ENCODE measurements at regions not wholly inside any gene's neighbourhood (a gene's known extent, or its start where the extent isn't known, plus 50 kb on each side); places are given as distances from the start of the nearest gene placed in this dataset.

DNA sequence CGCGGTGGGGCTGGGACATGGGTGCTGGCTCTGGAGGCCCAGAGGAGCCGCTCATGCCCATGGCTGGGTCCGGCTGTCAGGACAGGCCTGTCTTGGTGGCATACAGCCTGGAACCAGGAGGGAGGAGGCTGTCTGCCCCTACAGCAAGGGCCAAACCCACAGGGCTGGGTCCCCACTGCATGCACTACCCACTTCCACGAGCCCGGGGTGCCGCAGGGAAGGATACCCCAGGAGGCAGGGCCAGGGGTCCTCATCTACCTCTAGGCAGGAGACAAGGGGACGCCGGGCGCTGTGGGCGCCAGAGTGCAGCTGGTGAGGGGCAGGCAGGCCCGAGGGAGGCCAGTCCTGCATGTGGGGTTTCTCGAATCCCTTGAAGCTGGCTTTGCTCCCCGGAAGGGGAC lies 95.1 kb upstream of the GPC1 start:
- TF ChIP-seq, protein P1, sequence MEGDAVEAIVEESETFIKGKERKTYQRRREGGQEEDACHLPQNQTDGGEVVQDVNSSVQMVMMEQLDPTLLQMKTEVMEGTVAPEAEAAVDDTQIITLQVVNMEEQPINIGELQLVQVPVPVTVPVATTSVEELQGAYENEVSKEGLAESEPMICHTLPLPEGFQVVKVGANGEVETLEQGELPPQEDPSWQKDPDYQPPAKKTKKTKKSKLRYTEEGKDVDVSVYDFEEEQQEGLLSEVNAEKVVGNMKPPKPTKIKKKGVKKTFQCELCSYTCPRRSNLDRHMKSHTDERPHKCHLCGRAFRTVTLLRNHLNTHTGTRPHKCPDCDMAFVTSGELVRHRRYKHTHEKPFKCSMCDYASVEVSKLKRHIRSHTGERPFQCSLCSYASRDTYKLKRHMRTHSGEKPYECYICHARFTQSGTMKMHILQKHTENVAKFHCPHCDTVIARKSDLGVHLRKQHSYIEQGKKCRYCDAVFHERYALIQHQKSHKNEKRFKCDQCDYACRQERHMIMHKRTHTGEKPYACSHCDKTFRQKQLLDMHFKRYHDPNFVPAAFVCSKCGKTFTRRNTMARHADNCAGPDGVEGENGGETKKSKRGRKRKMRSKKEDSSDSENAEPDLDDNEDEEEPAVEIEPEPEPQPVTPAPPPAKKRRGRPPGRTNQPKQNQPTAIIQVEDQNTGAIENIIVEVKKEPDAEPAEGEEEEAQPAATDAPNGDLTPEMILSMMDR (IDR thresholded peaks at IDR 0.05; ENCODE audit: extremely low read depth, insufficient read depth, missing control alignments): no peak
- DNase-seq (ENCODE audit: low spot score): no peak
- in situ Hi-C loops (cut with MboI; ENCODE audit: low pct_unique_long_range_greater_than_20kb, low sequenced_read_pairs, unreplicated experiment): no loop called here

- in situ Hi-C loops (cut with MboI; ENCODE audit: low pct_unique_long_range_greater_than_20kb, low sequenced_read_pairs, unreplicated experiment): no loop called here
- TF ChIP-seq, protein P1 (IDR thresholded peaks at IDR 0.05; ENCODE audit: extremely low read depth, insufficient read depth, missing control alignments): no peak
- no peak for DNase-seq (ENCODE audit: low spot score)
These were observed 94.4 kb upstream of the GPC1 start for GRCh38 chr2:240341064-240341463.

DNA sequence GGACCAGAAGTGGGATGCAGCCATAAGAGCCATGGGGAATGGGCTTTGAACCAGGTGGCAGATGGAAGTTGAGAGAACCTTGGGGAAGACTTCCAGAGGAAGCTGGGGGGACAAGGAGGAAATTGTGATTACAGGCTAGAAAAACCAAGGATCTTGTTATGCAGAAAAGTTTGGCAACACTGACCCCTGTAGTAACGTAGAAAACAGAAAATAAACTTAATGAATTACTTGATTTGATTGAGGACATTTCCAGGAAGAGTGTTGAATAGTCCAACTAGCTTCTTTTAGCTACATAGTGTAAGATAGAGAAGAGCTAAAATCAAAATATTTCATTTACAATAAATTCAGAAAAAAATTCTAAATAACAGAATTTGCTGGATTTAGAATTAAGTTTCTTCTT lies 91.9 kb upstream of the GPC1 start:
- TF ChIP-seq, protein P1 (IDR thresholded peaks at IDR 0.05; ENCODE audit: extremely low read depth, insufficient read depth, missing control alignments): no peak
- in situ Hi-C loops (cut with MboI; ENCODE audit: low pct_unique_long_range_greater_than_20kb, low sequenced_read_pairs, unreplicated experiment): no loop called here
- DNase-seq (ENCODE audit: low spot score): no peak

DNA sequence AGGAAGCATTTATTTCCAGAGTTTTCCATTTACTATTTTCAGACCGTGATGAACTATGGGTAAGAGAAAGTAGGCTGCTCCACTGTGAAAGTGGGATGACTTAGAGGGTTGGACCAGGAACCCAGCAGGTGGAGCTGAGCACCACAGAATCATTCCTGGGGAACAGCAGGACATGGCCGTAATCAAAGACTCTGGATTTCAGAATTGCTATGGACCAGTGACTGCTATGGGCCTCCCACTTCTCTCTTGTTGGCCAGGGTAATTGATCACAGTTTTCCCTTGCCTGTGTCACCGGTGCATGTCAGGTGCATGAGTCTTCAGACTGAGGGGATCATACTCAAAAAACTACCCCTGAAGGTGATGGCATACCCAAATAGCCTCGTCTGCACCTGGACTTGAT lies 90.6 kb upstream of the GPC1 start:
- TF ChIP-seq, protein P1 (IDR thresholded peaks at IDR 0.05; ENCODE audit: extremely low read depth, insufficient read depth, missing control alignments): no peak
- DNase-seq (ENCODE audit: low spot score): no peak
- in situ Hi-C loops (cut with MboI; ENCODE audit: low pct_unique_long_range_greater_than_20kb, low sequenced_read_pairs, unreplicated experiment): no loop called here

DNA sequence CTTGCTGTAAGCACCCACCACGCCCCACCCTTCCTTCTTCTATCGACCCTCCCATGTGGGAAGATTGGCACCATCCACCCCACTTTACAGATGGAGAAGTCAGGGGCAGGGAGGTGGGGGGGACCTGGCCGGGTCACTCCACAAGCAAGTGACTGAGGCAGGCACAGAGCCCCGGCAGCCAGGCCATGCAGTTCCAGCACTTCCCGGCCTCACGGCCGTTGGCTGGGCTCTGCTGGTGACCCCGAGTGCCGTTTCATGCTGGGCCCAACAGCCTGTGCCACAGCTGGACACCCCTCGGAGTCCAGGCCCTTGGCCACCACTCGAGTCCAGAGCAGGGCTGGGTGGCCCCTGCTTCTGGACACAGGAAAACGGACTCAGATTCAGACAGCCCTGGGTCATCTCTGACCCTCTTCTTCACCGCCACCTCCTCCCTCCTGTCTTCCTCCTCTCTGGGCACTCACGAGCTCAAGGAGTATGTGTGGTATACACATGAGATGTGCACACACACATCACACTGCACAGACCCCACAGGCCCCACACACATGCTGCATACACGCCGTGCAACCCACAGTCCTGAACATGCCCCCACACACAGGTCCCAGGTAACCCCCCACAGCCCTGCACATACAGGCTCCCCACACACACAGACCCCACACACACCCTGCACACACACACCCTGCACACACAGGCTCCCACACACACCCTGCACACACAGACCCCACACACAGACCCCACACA lies 89.3 kb upstream of the GPC1 start:
- TF ChIP-seq, protein P1 (IDR thresholded peaks at IDR 0.05; ENCODE audit: extremely low read depth, insufficient read depth, missing control alignments): no peak
- in situ Hi-C loops (cut with MboI; ENCODE audit: low pct_unique_long_range_greater_than_20kb, low sequenced_read_pairs, unreplicated experiment): no loop called here
- DNase-seq (ENCODE audit: low spot score): no peak

DNA sequence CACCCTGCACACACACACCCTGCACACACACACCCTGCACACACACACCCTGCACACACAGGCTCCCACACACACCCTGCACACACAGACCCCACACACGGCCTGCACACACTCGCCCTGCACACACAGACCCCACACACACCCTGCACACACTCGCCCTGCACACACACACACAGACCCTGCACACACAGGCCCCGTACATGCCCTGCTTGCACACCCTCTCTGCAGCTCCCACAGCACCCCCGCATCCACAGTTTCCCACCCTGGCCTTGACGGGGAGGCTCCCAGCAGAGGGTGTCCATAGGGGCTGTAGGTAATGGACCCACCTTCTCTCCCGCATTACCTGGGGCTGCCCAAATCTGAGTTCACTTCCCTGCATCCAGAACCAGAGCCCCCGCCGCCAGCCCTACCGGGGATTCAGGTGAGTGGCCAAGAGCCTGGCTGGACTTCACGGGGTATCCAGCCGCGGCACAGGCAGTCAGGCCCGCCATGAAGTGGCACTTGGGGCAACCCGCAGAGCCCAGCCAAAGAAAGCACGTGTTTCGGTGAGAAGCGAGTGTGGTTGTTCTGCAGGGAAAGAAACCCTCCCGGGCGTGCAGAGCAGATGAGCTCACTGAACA lies 88.6 kb upstream of the GPC1 start:
- TF ChIP-seq, protein P1 (IDR thresholded peaks at IDR 0.05; ENCODE audit: extremely low read depth, insufficient read depth, missing control alignments): no peak
- in situ Hi-C loops (cut with MboI; ENCODE audit: low pct_unique_long_range_greater_than_20kb, low sequenced_read_pairs, unreplicated experiment): no loop called here
- no peak for DNase-seq (ENCODE audit: low spot score)
